ENCODE measurements at regions not wholly inside any gene's neighbourhood (a gene's known extent, or its start where the extent isn't known, plus 50 kb on each side); places are given as distances from the start of the nearest gene placed in this dataset.

DNA sequence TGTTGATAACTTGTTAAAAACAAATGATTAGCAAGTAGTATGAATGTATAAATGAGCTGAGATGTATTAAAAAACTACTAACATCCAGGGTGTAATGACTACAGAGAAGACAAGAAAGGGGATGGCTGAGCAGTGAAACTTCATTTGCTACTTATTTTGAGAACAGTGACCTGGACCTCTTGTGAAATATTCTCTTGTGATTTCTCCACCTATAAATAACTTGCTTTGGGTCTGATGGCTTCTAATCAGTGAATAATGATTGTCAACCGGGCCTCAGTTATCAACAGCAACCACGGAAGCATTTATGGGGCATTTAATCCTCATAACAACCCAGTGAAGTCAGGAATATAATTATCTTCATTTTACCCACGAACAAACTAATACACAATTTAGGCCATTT lies 154.2 kb upstream of the HAND2 start:
- Histone ChIP-seq H2BK20ac (ENCODE audit: low read length) (no peak overlapping the region), H2BK5ac (ENCODE audit: low read depth, low read length) (no peak overlapping the region), H4K8ac (ENCODE audit: extremely low read depth, insufficient read depth, low read length) (no peak overlapping the region), H3K79me2 (ENCODE audit: control insufficient read depth in 1 of 2, insufficient read depth in 2 of 2, low read length in 2 of 2) (no peaks in the 10 kb centered on the region), H3K27me3 (replicated peaks in 1 of 4; ENCODE audit: control insufficient read depth in 3 of 4, extremely low read depth in 1 of 4, insufficient read depth in 3 of 4, low read length in 3 of 4) (no peaks in the 10 kb centered on the region), H3K9me3 (ENCODE audit: insufficient read depth in 2 of 2, low read depth in 1 of 2, low read length in 1 of 2) (no peaks in the 10 kb centered on the region), H2AFZ (ENCODE audit: low read length) (no peak overlapping the region), H2BK12ac (ENCODE audit: low read depth, low read length) (no peak overlapping the region), H3K4me2 (ENCODE audit: insufficient read depth in 1 of 2, low read depth in 2 of 2, low read length in 2 of 2) (no peak overlapping the region), H3K4me3 (ENCODE audit: extremely low read depth in 1 of 4, insufficient read depth in 2 of 4, low read depth in 3 of 4, low read length in 4 of 4) (no peak overlapping the region), H2AK5ac (ENCODE audit: low read depth, low read length) (no peak overlapping the region), H4K20me1 (replicated peaks in 1 of 2; ENCODE audit: control insufficient read depth in 1 of 2, insufficient read depth in 2 of 2, low read length in 2 of 2) (no peaks in the 10 kb centered on the region), H2BK15ac (ENCODE audit: low read length) (no peak overlapping the region), H3K23me2 (ENCODE audit: low read depth, low read length) (no peaks in the 10 kb centered on the region), H3K14ac (ENCODE audit: insufficient read length) (no peak overlapping the region), H3K23ac (ENCODE audit: insufficient read length) (no peak overlapping the region), H3K18ac (ENCODE audit: extremely low read depth, low read length) (no peak overlapping the region), H4K5ac (ENCODE audit: insufficient read length, low read depth, low read length) (no peak overlapping the region), H3K4me1 (replicated peaks in 1 of 4; ENCODE audit: control insufficient read depth in 3 of 4, insufficient read depth in 4 of 4, low read length in 3 of 4) (no peaks in the 10 kb centered on the region), H3K79me1 (ENCODE audit: low read depth, low read length) (no peaks in the 10 kb centered on the region), H3K9ac (replicated peaks in 1 of 4; ENCODE audit: extremely low read depth in 1 of 4, low read depth in 3 of 4, low read length in 3 of 4) (no peak overlapping the region), H3K36me3 (ENCODE audit: control insufficient read depth in 2 of 4, insufficient read depth in 4 of 4, low read length in 3 of 4) (no peaks in the 10 kb centered on the region), H3K56ac (replicated peaks; ENCODE audit: insufficient read length, low read depth, low read length) (no peak overlapping the region), H2BK120ac (replicated peaks; ENCODE audit: low read depth, low read length) (no peak overlapping the region), H4K91ac (replicated peaks; ENCODE audit: insufficient read length, low read length) (no peak overlapping the region), H3K27ac (ENCODE audit: low read depth, low read length) (no peak overlapping the region), H3K4ac (replicated peaks; ENCODE audit: insufficient read length, low read depth, low read length) (no peak overlapping the region)
- WGBS, 2 experiments (ENCODE audit: extremely low coverage in 1 of 2, insufficient coverage in 1 of 2, insufficient read length in 1 of 2, insufficient replicate concordance in 2 of 2, low coverage in 1 of 2, low lambda C conversion rate in 2 of 2, missing lambda C conversion rate in 1 of 2), result 91% methylated on average over 3 of the region's 3 CpGs; no CpG with 5 or more reads in 1 of the 2 experiments
- no peak for FAIRE-seq
- no peak for DNase-seq (ENCODE audit: low read depth in 1 of 2, low spot score in 2 of 2)
- ChIA-PET CTCF (ENCODE audit: partially characterized antibody) (interaction anchor here (1.0 to 1.5 kb wide), 2 partner anchors 68 to 436 kb away, joined by 3 to 4 read pairs; no protein-coding TSS in a partner anchor), POLR2A (ENCODE audit: partially characterized antibody) (no interaction called here)
- TF ChIP-seq, protein P1, sequence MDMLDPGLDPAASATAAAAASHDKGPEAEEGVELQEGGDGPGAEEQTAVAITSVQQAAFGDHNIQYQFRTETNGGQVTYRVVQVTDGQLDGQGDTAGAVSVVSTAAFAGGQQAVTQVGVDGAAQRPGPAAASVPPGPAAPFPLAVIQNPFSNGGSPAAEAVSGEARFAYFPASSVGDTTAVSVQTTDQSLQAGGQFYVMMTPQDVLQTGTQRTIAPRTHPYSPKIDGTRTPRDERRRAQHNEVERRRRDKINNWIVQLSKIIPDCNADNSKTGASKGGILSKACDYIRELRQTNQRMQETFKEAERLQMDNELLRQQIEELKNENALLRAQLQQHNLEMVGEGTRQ (IDR thresholded peaks at IDR 0.05; ENCODE audit: low read length), result no peak
- TF ChIP-seq RBBP5 (IDR thresholded peaks at IDR 0.05; ENCODE audit: borderline replicate concordance, low read depth, low read length), result no peak
- TF ChIP-seq GTF2F1 (IDR thresholded peaks at IDR 0.05; ENCODE audit: borderline replicate concordance, low read depth, low read length), result no peak
- no peak for TF ChIP-seq SIRT6 (IDR thresholded peaks at IDR 0.05; ENCODE audit: low read length)
- TF ChIP-seq POLR2A (IDR thresholded peaks at IDR 0.05; ENCODE audit: control extremely low read depth in 1 of 2, low read depth in 2 of 2, low read length in 2 of 2), result no peak
- no peak for TF ChIP-seq SRF (IDR thresholded peaks at IDR 0.05; ENCODE audit: low read depth, low read length)
